GM21723 (cell line): ENCODE measurements at regions not wholly inside any gene's neighbourhood (a gene's known extent, or its start where the extent isn't known, plus 50 kb on each side); places are given as distances from the start of the nearest gene placed in this dataset.

Experiments used
- ATAC-seq: cut with Tn5 transposase; IDR thresholded peaks from one replicate; pipeline ENCODE4 v1.9.1; 2021; ENCODE audit warnings: mild to moderate bottlenecking, moderate library complexity; ENCODE audit not compliant: unreplicated experiment

GRCh38 chr6:95777338-95777737, 200.0 kb downstream of the MANEA start:
- no peak for ATAC-seq

GRCh38 chr6:95780037-95780436, 202.7 kb downstream of the MANEA start:
- ATAC-seq: no peak

- ATAC-seq: no peak
Measured at GRCh38 chr6:95784019-95784418, 206.7 kb downstream of the MANEA start.

- ATAC-seq: peak; percentile 77
Measured at GRCh38 chr6:95784869-95785268, 207.5 kb downstream of the MANEA start.

GRCh38 chr6:95785785-95786184, 208.4 kb downstream of the MANEA start:
- ATAC-seq: no peak

- ATAC-seq: no peak
Measured at GRCh38 chr6:95786802-95787201, 209.5 kb downstream of the MANEA start.

- no peak for ATAC-seq
Measured at GRCh38 chr6:95790787-95791186, 213.5 kb downstream of the MANEA start.

GRCh38 chr6:95794749-95795148, 217.4 kb downstream of the MANEA start:
- ATAC-seq: no peak

GRCh38 chr6:95795927-95796326, 218.6 kb downstream of the MANEA start:
- no peak for ATAC-seq

GRCh38 chr6:95797054-95797453, 218.7 kb upstream of the FUT9 start:
- no peak for ATAC-seq

- no peak for ATAC-seq
Measured at GRCh38 chr6:95802978-95803377, 212.8 kb upstream of the FUT9 start.

- ATAC-seq: no peak
Measured at GRCh38 chr6:95803889-95804288, 211.9 kb upstream of the FUT9 start.

- ATAC-seq: peak; percentile 78
Measured at GRCh38 chr6:95804847-95805541, 210.8 kb upstream of the FUT9 start.

GRCh38 chr6:95805699-95806098, 210.1 kb upstream of the FUT9 start:
- ATAC-seq: peak; percentile 33

GRCh38 chr6:95815389-95816056, 200.3 kb upstream of the FUT9 start:
- ATAC-seq: no peak

- no peak for ATAC-seq
Measured at GRCh38 chr6:95819461-95819860, 196.3 kb upstream of the FUT9 start.

GRCh38 chr6:95819939-95820338, 195.8 kb upstream of the FUT9 start:
- ATAC-seq: no peak

GRCh38 chr6:95830859-95831557, 184.8 kb upstream of the FUT9 start:
- ATAC-seq: no peak

- no peak for ATAC-seq
Measured at GRCh38 chr6:95837890-95838289, 177.9 kb upstream of the FUT9 start.

- ATAC-seq: no peak
Measured at GRCh38 chr6:95841560-95841959, 174.2 kb upstream of the FUT9 start.

GRCh38 chr6:95846652-95847051, 169.1 kb upstream of the FUT9 start:
- ATAC-seq: no peak

- ATAC-seq: no peak
Measured at GRCh38 chr6:95847061-95847460, 168.7 kb upstream of the FUT9 start.
